Neural cell (in vitro differentiated cells): ENCODE measurements at regions not wholly inside any gene's neighbourhood (a gene's known extent, or its start where the extent isn't known, plus 50 kb on each side); places are given as distances from the start of the nearest gene placed in this dataset.

Experiments used
- H2AFZ ChIP-seq: fragments of 200-600, 300-800 bp; sonication (generic), shearing (Covaris generic); 2 replicates; pipeline ENCODE4 v1.6.0; 2014; ENCODE audit warnings: low read depth, mild to moderate bottlenecking, antibody characterized with exemption, low read length, moderate library complexity
- H3F3A ChIP-seq: fragments of 200-600 bp; shearing (Covaris generic); 2 replicates; pipeline ENCODE4 v1.6.1; 2016; ENCODE audit warnings: mild to moderate bottlenecking, moderate library complexity, mixed read lengths, antibody characterized with exemption, low read length; ENCODE audit not compliant: insufficient read depth, poor library complexity, severe bottlenecking
- H3K27ac ChIP-seq: fragments of 200-600, 300-800 bp; sonication (generic), shearing (Covaris generic); 2 replicates; pipeline ENCODE4 v1.5.1; 2014; ENCODE audit warnings: mild to moderate bottlenecking, low read length, moderate library complexity
- H3K27me3 ChIP-seq: fragments of 300-800, 200-600 bp; sonication (generic), shearing (Covaris generic); 2 replicates; pipeline ENCODE4 v1.6.0; 2014; ENCODE audit warnings: mild to moderate bottlenecking, low read depth, low read length, moderate library complexity; ENCODE audit not compliant: insufficient read depth
- H3K36me3 ChIP-seq: fragments of 300-800, 200-600 bp; sonication (generic), shearing (Covaris generic); 2 replicates; pipeline ENCODE4 v1.5.1; 2014; ENCODE audit warnings: mild to moderate bottlenecking, antibody characterized with exemption, low read length, moderate library complexity; ENCODE audit not compliant: insufficient read depth
- H3K4me2 ChIP-seq: fragments of 300-800, 200-600 bp; sonication (generic), shearing (Covaris generic); 2 replicates; pipeline ENCODE4 v1.6.0; 2014; ENCODE audit warnings: mild to moderate bottlenecking, low read length
- H3K4me3 ChIP-seq: fragments of 300-800, 200-600 bp; sonication (generic), shearing (Covaris generic); 2 replicates; pipeline ENCODE4 v1.5.1; 2014; ENCODE audit warnings: mild to moderate bottlenecking, low read length, moderate library complexity
- H3K79me2 ChIP-seq: fragments of 200-600 bp; shearing (Covaris generic); replicated peaks from 2 replicates; pipeline ENCODE4 v1.6.0; 2014; ENCODE audit warnings: mild to moderate bottlenecking, low read length, moderate library complexity; ENCODE audit not compliant: insufficient read depth
- H3K9ac ChIP-seq: fragments of 300-800, 200-600 bp; sonication (generic), shearing (Covaris generic); 2 replicates; pipeline ENCODE4 v1.6.1; 2016; ENCODE audit warnings: mild to moderate bottlenecking, low read length, mixed read lengths
- H3K9me2 ChIP-seq: fragments of 200-600 bp; shearing (Covaris generic); 2 replicates; pipeline ENCODE4 v1.6.1; 2016; ENCODE audit warnings: mild to moderate bottlenecking, low read length, mixed read lengths; ENCODE audit not compliant: insufficient read depth
- H3K9me3 ChIP-seq: fragments of 200-600, 300-800 bp; sonication (generic), shearing (Covaris generic); 2 replicates; pipeline ENCODE4 v1.6.1; 2016; ENCODE audit warnings: mild to moderate bottlenecking, mixed run types, low read length, moderate library complexity, mixed read lengths
- H4K20me1 ChIP-seq: fragments of 200-600 bp; shearing (Covaris generic); 2 replicates; pipeline ENCODE4 v1.6.1; 2016; ENCODE audit warnings: mild to moderate bottlenecking, mixed run types; ENCODE audit not compliant: insufficient read depth
- CTCF ChIP-seq: fragments of 450-650 bp; IDR thresholded peaks from 2 replicates; pipeline ENCODE4 v1.5.1; 2014; ENCODE audit warnings: antibody characterized with exemption, mild to moderate bottlenecking, moderate library complexity; ENCODE audit not compliant: poor library complexity, severe bottlenecking
- EP300 ChIP-seq: fragments of 450-650 bp; conservative IDR thresholded peaks from 2 replicates; pipeline ENCODE4 v1.6.1; 2014; ENCODE audit warnings: antibody characterized with exemption, mild to moderate bottlenecking, moderate library complexity; ENCODE audit not compliant: poor library complexity, severe bottlenecking
- EZH2 ChIP-seq: fragments of 200-600, 300-800 bp; shearing (Covaris generic), sonication (generic); IDR thresholded peaks from 2 replicates; pipeline ENCODE4 v1.6.1; 2014; ENCODE audit warnings: antibody characterized with exemption, low read length, borderline replicate concordance, mild to moderate bottlenecking; ENCODE audit not compliant: insufficient read depth, poor library complexity, severe bottlenecking
- MXI1 ChIP-seq: fragments of 450-650 bp; conservative IDR thresholded peaks from 2 replicates; pipeline ENCODE4 v1.6.1; 2014; ENCODE audit warnings: antibody characterized with exemption, mild to moderate bottlenecking; ENCODE audit not compliant: poor library complexity, severe bottlenecking
- POLR2AphosphoS5 ChIP-seq: IDR thresholded peaks from 2 replicates; pipeline ENCODE4 v1.6.1; 2012
- RAD21 ChIP-seq: fragments of 450-650 bp; conservative IDR thresholded peaks from 2 replicates; pipeline ENCODE4 v1.6.1; 2014; ENCODE audit warnings: antibody characterized with exemption, mild to moderate bottlenecking, moderate library complexity
- REST ChIP-seq: IDR thresholded peaks from 2 replicates; pipeline ENCODE4 v1.6.1; 2012; ENCODE audit warnings: borderline replicate concordance
- SMC3 ChIP-seq: fragments of 450-650 bp; conservative IDR thresholded peaks from 2 replicates; pipeline ENCODE4 v1.6.1; 2014; ENCODE audit warnings: antibody characterized with exemption, mild to moderate bottlenecking, moderate library complexity; ENCODE audit not compliant: poor library complexity
- TAF1 ChIP-seq: IDR thresholded peaks from 2 replicates; pipeline ENCODE4 v1.6.1; 2012; ENCODE audit warnings: low read depth

DNA sequence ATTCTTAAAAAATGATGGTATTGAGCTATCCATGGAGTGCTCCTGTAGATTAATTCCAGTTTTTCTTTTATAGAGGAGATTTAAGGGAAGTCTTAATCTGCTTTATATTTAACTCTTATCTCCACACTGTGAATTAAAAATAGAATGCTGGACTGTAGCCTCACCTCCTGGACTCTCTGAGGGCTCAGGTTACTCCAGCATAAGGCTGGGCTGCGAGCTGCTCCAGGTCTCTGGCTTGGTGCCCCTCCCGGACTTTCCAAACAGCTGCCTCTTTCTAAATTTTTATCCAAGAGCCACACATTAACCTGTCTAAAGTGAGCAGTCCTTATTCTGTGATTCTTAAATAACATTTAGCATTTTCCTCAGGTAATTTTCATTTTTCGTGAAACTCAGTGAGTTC, 218.7 kb upstream of the JADE1 start:
- Histone ChIP-seq H3K4me3 (no peak overlapping the region), H3K9me2 (no peaks in the 10 kb centered on the region), H3K27me3 (no peaks in the 10 kb centered on the region), H3K79me2 (no peaks in the 10 kb centered on the region), H3K9me3 (no peaks in the 10 kb centered on the region), H3K27ac (no peak overlapping the region), H3K9ac (no peak overlapping the region), H3F3A (no peaks in the 10 kb centered on the region), H2AFZ (no peak overlapping the region), H3K36me3 (no peaks in the 10 kb centered on the region), H4K20me1 (no peaks in the 10 kb centered on the region), H3K4me2 (no peak overlapping the region)
- TF ChIP-seq SMC3 (no peak), REST (no peak), MXI1 (no peak), EP300 (no peak), POLR2AphosphoS5 (no peak), CTCF (no peak), RAD21 (no peak), TAF1 (no peak)

DNA sequence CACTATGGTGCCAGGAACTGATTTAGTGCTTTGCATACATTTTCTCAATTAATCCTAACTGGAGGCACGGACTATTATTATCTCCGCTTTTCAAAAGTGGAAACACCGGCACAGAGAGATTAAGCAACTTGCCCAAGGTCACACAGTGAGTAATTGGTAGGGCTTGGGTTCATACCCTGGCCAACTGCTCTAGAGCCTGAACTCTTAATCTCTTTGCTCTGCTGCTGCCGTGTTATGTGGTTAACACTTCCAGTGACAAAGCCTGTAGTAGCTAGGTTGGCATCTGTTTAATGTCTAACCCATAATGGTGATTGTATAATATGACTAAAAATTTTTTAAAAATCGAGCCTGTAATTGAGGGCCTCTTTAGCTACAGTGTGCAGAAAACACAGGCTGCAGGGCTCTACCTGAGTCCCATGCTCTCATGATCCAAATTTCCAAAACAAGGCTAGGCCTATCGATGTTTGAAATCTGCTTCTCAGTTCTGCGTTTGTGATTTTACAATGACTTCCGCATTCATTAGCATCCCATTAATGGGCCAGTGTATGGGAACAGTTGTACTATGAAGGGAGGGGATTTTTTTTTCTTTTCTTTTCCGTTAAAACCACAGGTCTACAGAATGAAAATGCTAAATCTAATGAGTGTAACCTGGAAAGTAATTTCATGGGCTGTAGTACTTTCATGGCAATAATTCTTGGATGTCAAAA, 219.3 kb upstream of the JADE1 start:
- no peaks in the 10 kb centered on the region for H3K79me2 ChIP-seq
- no peak overlapping the region for H3K4me2 ChIP-seq
- H3K4me3 ChIP-seq: no peak overlapping the region
- H3K27ac ChIP-seq: no peak overlapping the region
- H3K9me3 ChIP-seq: no peaks in the 10 kb centered on the region
- no peaks in the 10 kb centered on the region for H3K9me2 ChIP-seq
- H4K20me1 ChIP-seq: no peaks in the 10 kb centered on the region
- H3K9ac ChIP-seq: no peak overlapping the region
- TF ChIP-seq RAD21: no peak
- TF ChIP-seq EZH2: no peak
- TF ChIP-seq EP300: no peak
- no peak for TF ChIP-seq MXI1
- TF ChIP-seq REST: no peak
- no peak for TF ChIP-seq TAF1
- TF ChIP-seq POLR2AphosphoS5: no peak
- TF ChIP-seq CTCF: no peak
- TF ChIP-seq SMC3: no peak
- no peaks in the 10 kb centered on the region for H3F3A ChIP-seq
- no peaks in the 10 kb centered on the region for H3K36me3 ChIP-seq
- H2AFZ ChIP-seq: no peak overlapping the region
- no peaks in the 10 kb centered on the region for H3K27me3 ChIP-seq
